ENCODE measurements at regions not wholly inside any gene's neighbourhood (a gene's known extent, or its start where the extent isn't known, plus 50 kb on each side); places are given as distances from the start of the nearest gene placed in this dataset.
"Not testable (repeated sequence)": the region's sequence is repeated elsewhere in the genome, so short reads cannot be mapped to it uniquely, and the experiment has no call there.

GRCh38 chr21:15301014-15301413, 236.2 kb upstream of the NRIP1 start:
- peak in 3 of 8 experiments; percentile 38 to 79 (median 73) for ATAC-seq (replicated peaks in 6 of 8)
- in situ Hi-C loops (cut with MboI; ENCODE audit: low pct_unique_long_range_greater_than_20kb in 2 of 9, low sequenced_read_pairs in 9 of 9, unreplicated experiment in 9 of 9): no loop called here
- Histone ChIP-seq H3K27ac (no peak overlapping the region), H3K4me3 (no peak overlapping the region), H3K4me1 (replicated peaks in 1 of 2) (peaks cover 0 to 10% of the 10 kb centered on the region in 2 donors)
- WGBS, 10 experiments: 50 to 100% (median 95%) methylated on average over 1 to 3 of the region's 3 CpGs; no CpG with 5 or more reads in 5 of the 10 experiments

GRCh38 chr21:15301736-15302135, 236.9 kb upstream of the NRIP1 start:
- no peak overlapping the region for H3K4me3 ChIP-seq
- H3K4me1 ChIP-seq (replicated peaks in 1 of 2): peaks cover 0 to 10% of the 10 kb centered on the region in 2 donors
- 43 to 100% (median 69%) methylated on average over 1 to 2 of the region's 2 CpGs; no CpG with 5 or more reads in 2 of the 10 experiments for WGBS, 10 experiments
- in situ Hi-C loops (cut with MboI; ENCODE audit: low pct_unique_long_range_greater_than_20kb in 2 of 9, low sequenced_read_pairs in 9 of 9, unreplicated experiment in 9 of 9): no loop called here
- peak in 6 of 8 experiments; percentile 39 to 97 (median 86) for ATAC-seq (replicated peaks in 6 of 8)
- no peak overlapping the region for H3K27ac ChIP-seq

- no peak overlapping the region for H3K4me3 ChIP-seq
- in situ Hi-C loops (cut with MboI; ENCODE audit: low pct_unique_long_range_greater_than_20kb in 2 of 9, low sequenced_read_pairs in 9 of 9, unreplicated experiment in 9 of 9): no loop called here
- no peak overlapping the region for H3K27ac ChIP-seq
- H3K4me1 ChIP-seq (replicated peaks in 1 of 2): no peaks in the 10 kb centered on the region
- 0 to 100% (median 91%) methylated on average over 1 to 2 of the region's 2 CpGs for WGBS, 10 experiments
- ATAC-seq (replicated peaks in 6 of 8): no peak
These were observed 241.5 kb upstream of the NRIP1 start for GRCh38 chr21:15306271-15306670.

GRCh38 chr21:15308333-15308732, 243.5 kb upstream of the NRIP1 start:
- in situ Hi-C loops (cut with MboI; ENCODE audit: low pct_unique_long_range_greater_than_20kb in 2 of 9, low sequenced_read_pairs in 9 of 9, unreplicated experiment in 9 of 9): no loop called here
- Histone ChIP-seq H3K4me1 (replicated peaks in 1 of 2) (no peaks in the 10 kb centered on the region), H3K4me3 (no peak overlapping the region), H3K27ac (no peak overlapping the region)
- ATAC-seq (replicated peaks in 6 of 8): no peak
- WGBS, 10 experiments: 37 to 100% (median 89%) methylated on average over 1 to 3 of the region's 3 CpGs

DNA sequence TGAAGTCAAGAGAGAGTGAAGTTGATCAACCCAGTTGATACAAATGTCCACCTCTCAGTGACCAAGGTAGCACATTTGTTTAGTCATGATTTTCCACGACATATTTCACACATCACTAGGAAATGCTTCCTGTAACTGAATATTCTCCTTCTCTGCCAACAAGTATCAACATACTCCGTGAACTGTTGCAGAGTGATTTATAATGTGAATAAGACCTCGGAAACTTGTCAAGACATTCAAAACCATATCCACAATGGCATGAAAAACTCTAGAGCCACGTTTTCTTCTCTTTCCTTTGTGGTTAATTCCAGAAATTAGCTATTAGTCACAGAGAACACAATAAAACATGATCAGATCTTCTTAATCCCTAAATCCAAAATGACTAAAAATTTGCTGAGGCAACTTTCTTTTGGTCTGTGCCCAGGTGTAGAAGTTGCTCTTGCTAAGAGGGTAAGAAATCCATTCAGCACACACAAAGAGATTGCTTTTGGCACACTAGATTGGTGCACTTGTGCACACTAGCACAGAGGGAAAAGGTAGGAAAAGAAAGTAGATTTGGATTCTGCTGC, 244.3 kb upstream of the NRIP1 start:
- 6 to 92% (median 78%) methylated on average over 2 to 4 of the region's 4 CpGs; no CpG with 5 or more reads in 1 of the 10 experiments for WGBS, 10 experiments
- peak in 1 of 8 experiments; percentile 71 for ATAC-seq (replicated peaks in 6 of 8)

GRCh38 chr21:15309721-15310120, 244.9 kb upstream of the NRIP1 start:
- H3K27ac ChIP-seq: no peak overlapping the region
- in situ Hi-C loops (cut with MboI; ENCODE audit: low pct_unique_long_range_greater_than_20kb in 2 of 9, low sequenced_read_pairs in 9 of 9, unreplicated experiment in 9 of 9): no loop called here
- no peaks in the 10 kb centered on the region for H3K4me1 ChIP-seq (replicated peaks in 1 of 2)
- 0 to 100% (median 92%) methylated on average over 1 to 3 of the region's 3 CpGs; no CpG with 5 or more reads in 1 of the 10 experiments for WGBS, 10 experiments
- peak in 1 of 8 experiments; percentile 38 for ATAC-seq (replicated peaks in 6 of 8)
- no peak overlapping the region for H3K4me3 ChIP-seq

More for the DNA sequence above, 244.3 kb upstream of the NRIP1 start:
- Histone ChIP-seq H3K4me3 (no peak overlapping the region), H3K27ac (no peak overlapping the region), H3K4me1 (replicated peaks in 1 of 2) (no peaks in the 10 kb centered on the region)
- in situ Hi-C loops (cut with MboI; ENCODE audit: low pct_unique_long_range_greater_than_20kb in 2 of 9, low sequenced_read_pairs in 9 of 9, unreplicated experiment in 9 of 9): no loop called here

DNA sequence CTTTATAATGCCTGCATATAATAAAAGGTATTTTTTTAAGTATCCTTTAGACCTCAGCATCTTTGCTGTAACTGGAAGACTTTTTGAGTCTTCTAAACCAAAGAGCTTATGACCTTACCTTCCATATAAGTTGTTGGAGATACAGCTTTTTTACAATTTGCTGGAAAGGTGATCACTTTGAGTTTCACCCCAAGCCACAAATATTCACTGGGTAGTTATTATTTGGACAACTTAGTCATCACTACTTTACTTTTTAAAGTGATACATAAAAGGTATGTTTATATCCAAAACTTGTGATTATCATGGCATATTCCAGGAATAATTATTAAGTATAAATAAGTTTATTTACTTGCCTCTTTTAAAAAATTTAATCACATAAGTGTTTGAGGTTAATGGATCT, 246.7 kb upstream of the NRIP1 start:
- no peaks in the 10 kb centered on the region for H3K4me1 ChIP-seq (replicated peaks in 1 of 2)
- H3K4me3 ChIP-seq: no peak overlapping the region
- ATAC-seq (replicated peaks in 6 of 8): no peak
- H3K27ac ChIP-seq: no peak overlapping the region
- in situ Hi-C loops (cut with MboI; ENCODE audit: low pct_unique_long_range_greater_than_20kb in 2 of 9, low sequenced_read_pairs in 9 of 9, unreplicated experiment in 9 of 9): no loop called here

DNA sequence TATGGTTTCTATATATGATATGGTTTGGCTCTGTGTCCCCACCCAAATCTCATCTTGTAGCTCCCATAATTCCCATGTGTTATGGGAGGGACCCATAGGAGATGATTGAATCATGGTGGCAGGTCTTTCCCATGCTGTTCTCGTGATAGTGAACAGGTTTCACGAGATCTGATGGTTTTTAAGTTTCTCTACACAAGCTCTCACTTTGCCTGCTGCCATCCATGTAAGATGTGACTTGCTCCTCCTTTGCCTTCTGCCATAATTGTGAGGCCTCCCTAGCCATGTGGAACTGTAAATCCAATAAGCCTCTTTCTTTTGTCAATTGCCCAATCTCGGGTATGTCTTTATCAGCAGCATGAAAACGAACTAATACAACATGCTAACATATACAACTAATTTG, 252.2 kb upstream of the NRIP1 start:
- H3K4me3 ChIP-seq; H3K27ac ChIP-seq; ATAC-seq (replicated peaks in 6 of 8); H3K4me1 ChIP-seq (replicated peaks in 1 of 2); in situ Hi-C loops (cut with MboI; ENCODE audit: low pct_unique_long_range_greater_than_20kb in 2 of 9, low sequenced_read_pairs in 9 of 9, unreplicated experiment in 9 of 9): not testable (repeated sequence)
- WGBS, 10 experiments: 0 to 100% (median 90%) methylated on average over 1 to 4 of the region's 4 CpGs; no CpG with 5 or more reads in 1 of the 10 experiments

DNA sequence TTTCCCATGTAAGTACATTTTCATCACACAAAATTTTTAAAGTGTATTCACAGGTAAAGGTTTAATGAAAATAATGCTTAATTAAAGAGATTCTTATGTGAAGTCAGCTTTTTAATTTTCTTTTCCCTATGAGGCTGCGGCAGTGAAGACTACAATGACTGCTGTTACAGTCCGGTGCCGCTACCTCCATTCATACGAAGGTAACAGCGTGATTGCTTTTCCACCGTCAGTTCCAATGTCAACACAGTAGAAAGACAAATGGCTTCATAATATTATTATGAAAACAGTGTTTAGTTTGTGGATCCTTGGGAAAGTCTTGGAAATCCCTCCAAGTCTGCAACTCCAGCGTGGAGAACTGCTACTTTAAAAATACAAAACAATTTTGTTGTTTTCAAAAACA, 254.9 kb upstream of the NRIP1 start:
- in situ Hi-C loops (cut with MboI; ENCODE audit: low pct_unique_long_range_greater_than_20kb in 2 of 9, low sequenced_read_pairs in 9 of 9, unreplicated experiment in 9 of 9): no loop called here
- peaks cover 0 to 5% of the 10 kb centered on the region in 2 donors for H3K4me1 ChIP-seq (replicated peaks in 1 of 2)
- H3K27ac ChIP-seq: no peak overlapping the region
- no peak overlapping the region for H3K4me3 ChIP-seq
- 63 to 100% (median 95%) methylated on average over 1 to 7 of the region's 7 CpGs for WGBS, 10 experiments
- no peak for ATAC-seq (replicated peaks in 6 of 8)

DNA sequence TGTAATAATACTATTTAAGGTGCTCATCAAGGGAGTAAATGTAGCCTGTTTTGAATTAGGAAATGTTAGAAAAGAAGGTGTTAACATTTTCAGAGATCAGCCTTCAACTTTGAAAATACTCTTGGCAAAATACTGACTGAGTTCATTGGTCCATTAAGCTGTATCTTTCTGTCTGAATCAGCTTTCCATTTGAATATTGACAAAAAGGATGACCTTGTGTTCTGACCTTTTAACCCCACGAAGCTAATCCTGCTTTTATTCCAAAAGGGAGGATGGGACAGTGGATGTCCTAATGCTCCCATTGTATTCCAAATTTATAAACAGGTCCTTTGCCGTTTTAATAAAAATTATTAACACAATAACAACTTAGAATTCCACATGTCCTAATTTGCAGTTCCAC, 259.7 kb upstream of the NRIP1 start:
- ATAC-seq (replicated peaks in 6 of 8): no peak

GRCh38 chr21:15326032-15326867, 261.4 kb upstream of the NRIP1 start:
- H3K4me3 ChIP-seq: no peak overlapping the region
- no peak overlapping the region for H3K27ac ChIP-seq
- ATAC-seq (replicated peaks in 6 of 8): no peak
- in situ Hi-C loops (cut with MboI; ENCODE audit: low pct_unique_long_range_greater_than_20kb in 2 of 9, low sequenced_read_pairs in 9 of 9, unreplicated experiment in 9 of 9): loop anchor here in 1 of 9 experiments (25.0 kb wide), 1 partner anchor 111 kb away; no protein-coding TSS in a partner anchor
- H3K4me1 ChIP-seq (replicated peaks in 1 of 2): peaks cover 0 to 7% of the 10 kb centered on the region in 2 donors
- 40 to 94% (median 51%) methylated on average over 1 to 3 of the region's 9 CpGs; no CpG with 5 or more reads in 6 of the 10 experiments for WGBS, 10 experiments

More for the DNA sequence above, 259.7 kb upstream of the NRIP1 start:
- no peak overlapping the region for H3K4me3 ChIP-seq
- peaks cover 0 to 7% of the 10 kb centered on the region in 2 donors for H3K4me1 ChIP-seq (replicated peaks in 1 of 2)
- 14 to 100% (median 37%) methylated on average over 1 to 2 of the region's 2 CpGs; no CpG with 5 or more reads in 2 of the 10 experiments for WGBS, 10 experiments
- in situ Hi-C loops (cut with MboI; ENCODE audit: low pct_unique_long_range_greater_than_20kb in 2 of 9, low sequenced_read_pairs in 9 of 9, unreplicated experiment in 9 of 9): no loop called here
- no peak overlapping the region for H3K27ac ChIP-seq

DNA sequence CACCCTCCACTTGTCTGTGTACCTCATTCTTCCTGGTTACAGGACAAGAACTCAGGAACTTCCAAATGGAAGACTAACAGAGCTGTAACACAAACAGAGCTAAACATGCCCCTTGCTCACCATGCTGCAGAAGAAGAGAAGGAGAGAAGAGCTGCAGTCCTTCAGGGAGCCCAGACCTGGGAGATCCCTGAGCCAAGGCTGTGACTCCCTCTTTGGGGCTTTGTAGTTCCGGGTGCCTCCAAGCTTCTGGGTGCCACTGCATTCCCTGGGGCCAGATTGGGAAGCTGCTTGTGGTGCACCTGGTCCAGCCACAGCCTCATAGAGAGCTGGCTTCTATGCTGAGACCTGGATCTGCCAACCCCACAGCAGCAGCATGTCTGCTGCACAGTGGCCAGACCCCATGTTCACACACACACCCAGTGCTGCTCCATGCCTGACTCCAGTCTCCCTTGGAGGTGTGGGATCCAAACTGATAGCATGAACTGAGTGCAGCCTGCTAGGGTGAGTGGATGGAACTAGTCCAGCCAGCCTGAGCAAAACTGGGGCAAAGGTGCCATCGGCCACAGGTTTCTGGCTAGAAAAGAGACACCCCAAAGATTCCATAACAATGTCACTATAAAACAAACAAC, 263.0 kb upstream of the NRIP1 start:
- Histone ChIP-seq H3K27ac (no peak overlapping the region), H3K4me1 (replicated peaks in 1 of 2) (peaks cover 0 to 7% of the 10 kb centered on the region in 2 donors), H3K4me3 (no peak overlapping the region)
- 0 to 100% (median 100%) methylated on average over 1 of the region's 2 CpGs; no CpG with 5 or more reads in 2 of the 10 experiments for WGBS, 10 experiments
- in situ Hi-C loops (cut with MboI; ENCODE audit: low pct_unique_long_range_greater_than_20kb in 2 of 9, low sequenced_read_pairs in 9 of 9, unreplicated experiment in 9 of 9): loop anchor here in 1 of 9 experiments (25.0 kb wide), 1 partner anchor 110 kb away; no protein-coding TSS in a partner anchor
- ATAC-seq (replicated peaks in 6 of 8): no peak

DNA sequence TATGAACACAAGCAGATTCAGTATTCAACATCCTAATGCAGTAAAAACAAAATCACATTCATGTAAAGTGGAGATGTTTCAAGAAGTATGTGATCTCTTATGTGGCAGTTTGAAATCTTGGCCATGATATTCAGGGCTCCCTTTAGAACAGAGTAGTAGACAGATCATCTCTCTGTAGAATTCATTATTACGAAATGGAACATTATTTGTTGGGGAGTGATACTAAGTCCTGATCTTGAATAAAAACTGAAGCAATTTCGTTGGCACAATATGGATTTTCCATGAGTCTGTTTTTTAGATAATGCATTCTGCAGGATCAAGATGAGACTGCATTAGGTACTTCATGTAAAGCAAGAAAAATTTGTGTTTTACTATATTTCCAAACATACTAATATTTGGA, 264.4 kb upstream of the NRIP1 start:
- Histone ChIP-seq H3K4me3 (no peak overlapping the region), H3K4me1 (replicated peaks in 1 of 2) (peaks cover 0 to 7% of the 10 kb centered on the region in 2 donors), H3K27ac (no peak overlapping the region)
- no peak for ATAC-seq (replicated peaks in 6 of 8)
- 0 to 87% (median 43%) methylated on average over 1 to 2 of the region's 2 CpGs; no CpG with 5 or more reads in 1 of the 10 experiments for WGBS, 10 experiments
- in situ Hi-C loops (cut with MboI; ENCODE audit: low pct_unique_long_range_greater_than_20kb in 2 of 9, low sequenced_read_pairs in 9 of 9, unreplicated experiment in 9 of 9): loop anchor here in 1 of 9 experiments (25.0 kb wide), 1 partner anchor 108 kb away; no protein-coding TSS in a partner anchor
